GM19043 (cell line): ENCODE measurements at regions not wholly inside any gene's neighbourhood (a gene's known extent, or its start where the extent isn't known, plus 50 kb on each side); places are given as distances from the start of the nearest gene placed in this dataset.
A peak's percentile ranks its signal among the peaks of the same experiment; 100 is the strongest.
"Not testable (repeated sequence)": the region's sequence is repeated elsewhere in the genome, so short reads cannot be mapped to it uniquely, and the experiment has no call there.

ENCODE experiments used
- ATAC-seq: cut with Tn5 transposase; IDR thresholded peaks from one replicate; pipeline ENCODE4 v1.9.1; 2021; ENCODE audit warnings: low read depth; ENCODE audit not compliant: unreplicated experiment

DNA sequence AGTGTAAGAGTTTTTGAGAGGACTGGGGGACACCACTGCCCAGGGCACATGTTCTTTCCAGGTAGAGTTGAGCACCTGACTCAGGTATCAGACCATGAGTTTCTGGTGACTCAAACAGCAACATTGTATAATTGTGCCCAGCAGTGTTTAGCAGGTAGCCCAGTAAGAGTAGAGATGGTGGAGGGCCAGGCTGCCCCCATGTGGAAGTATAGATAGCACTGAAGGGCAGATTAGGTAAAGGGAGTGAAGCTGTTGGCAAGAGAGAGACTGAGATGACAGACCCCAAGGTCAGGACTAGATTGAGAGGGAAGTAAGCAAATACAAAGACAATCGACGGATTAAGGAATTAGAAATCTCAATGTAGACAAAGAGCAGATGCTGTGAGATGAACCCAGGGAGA lies 74.6 kb downstream of the TRIM42 start:
- no peak for ATAC-seq

- ATAC-seq: peak; percentile 45
These were observed 76.2 kb downstream of the TRIM42 start for GRCh38 chr3:140753865-140754754.

DNA sequence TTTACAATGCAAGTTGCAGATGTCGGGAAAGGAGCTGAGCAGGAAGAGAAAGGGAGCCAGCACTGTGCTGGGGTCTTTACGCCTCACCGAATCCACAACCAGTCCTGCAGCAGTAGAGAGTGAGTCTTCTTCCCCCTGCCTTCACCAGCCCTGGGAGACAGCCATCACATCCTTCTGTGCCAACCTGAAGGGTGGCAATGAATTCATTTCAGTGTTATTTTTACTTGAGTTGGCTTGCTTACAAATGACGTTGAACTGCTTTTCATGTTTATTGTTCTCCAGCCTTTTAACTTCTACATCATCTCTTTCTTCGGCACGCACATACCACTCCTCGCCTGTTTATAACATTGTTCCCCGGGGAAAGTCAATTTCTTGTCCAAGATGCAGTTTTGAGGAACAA lies 77.1 kb downstream of the TRIM42 start:
- no peak for ATAC-seq

DNA sequence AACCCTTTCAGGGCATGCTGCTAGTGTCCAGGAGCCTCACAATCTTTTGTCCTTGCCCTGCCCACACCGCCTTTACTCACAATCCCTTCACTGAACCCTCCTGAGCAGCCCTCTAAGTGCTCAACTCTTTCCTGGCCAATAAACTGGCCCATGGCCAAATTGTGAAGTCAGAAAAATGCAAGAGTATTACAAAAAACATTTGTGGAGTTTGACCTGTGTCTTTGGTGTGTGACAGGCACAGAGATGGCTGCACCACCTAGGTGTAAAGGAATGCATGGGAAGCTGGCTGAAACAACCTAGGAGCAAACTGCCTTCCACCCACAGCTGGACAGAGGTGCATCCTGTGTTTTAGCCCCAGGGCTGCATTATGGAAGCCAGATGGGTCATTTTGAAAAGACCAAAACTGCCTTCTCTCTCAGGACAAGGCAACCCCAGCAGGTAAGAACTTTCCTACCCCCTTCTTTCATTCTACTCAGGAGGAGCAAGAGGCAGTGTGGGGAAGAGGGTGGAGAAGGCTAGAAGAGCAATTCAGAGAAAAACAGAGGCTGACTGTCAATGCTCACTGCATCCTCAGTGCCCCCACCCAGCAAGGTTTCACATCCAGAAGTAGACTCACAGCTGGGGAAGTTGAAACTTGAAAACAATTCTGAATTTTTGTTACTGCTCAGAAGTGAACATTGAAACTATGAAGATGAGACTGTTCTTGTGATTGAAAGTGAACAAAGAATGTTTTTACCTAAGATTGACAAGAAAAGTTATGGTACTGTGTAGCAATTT lies 78.6 kb downstream of the TRIM42 start:
- ATAC-seq: peak; percentile 60

- ATAC-seq: no peak
These were observed 81.1 kb downstream of the TRIM42 start for GRCh38 chr3:140758791-140759444.

DNA sequence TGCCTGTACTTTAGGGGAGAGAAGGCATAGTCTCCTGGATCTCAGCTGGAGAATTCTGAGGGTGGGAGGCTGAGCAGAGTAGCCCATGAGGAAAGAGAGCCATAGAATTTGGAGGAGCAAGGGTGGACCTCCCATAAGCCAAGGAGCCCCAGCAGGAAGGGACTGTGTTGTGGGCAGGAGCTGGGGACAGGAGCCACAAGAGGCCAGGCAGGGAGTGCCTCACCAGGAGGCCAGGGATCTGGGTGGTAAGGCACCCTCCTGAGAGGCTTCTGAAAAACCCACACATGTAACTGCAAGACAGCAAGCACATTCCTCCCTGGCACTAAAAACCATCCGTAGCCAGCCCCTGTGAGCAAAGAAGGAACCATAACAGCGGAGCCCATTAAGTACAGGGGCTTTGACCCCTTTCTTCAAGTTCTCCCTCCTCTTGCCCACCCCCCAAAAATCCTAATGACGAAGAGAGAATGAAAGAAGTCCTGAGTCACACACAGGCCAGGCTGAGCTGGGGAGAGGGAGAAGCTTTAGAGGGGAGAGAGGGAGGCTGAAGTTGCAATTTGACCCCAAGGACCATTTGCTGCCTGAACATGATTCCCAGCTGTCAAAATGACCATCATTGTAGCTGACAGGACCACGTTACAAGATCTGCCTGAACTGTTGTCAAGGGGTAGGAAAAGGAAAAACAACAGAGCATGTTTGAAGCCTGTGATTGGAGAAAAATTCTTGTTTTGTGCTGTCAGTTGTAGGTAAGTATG lies 82.6 kb downstream of the TRIM42 start:
- ATAC-seq: no peak

- ATAC-seq: no peak
These were observed 83.3 kb downstream of the TRIM42 start for GRCh38 chr3:140761076-140761639.

GRCh38 chr3:140762746-140763145 lies 84.9 kb downstream of the TRIM42 start:
- ATAC-seq: no peak

GRCh38 chr3:140763532-140763931 lies 85.7 kb downstream of the TRIM42 start:
- ATAC-seq: no peak

GRCh38 chr3:140765246-140765645 lies 87.4 kb downstream of the TRIM42 start:
- no peak for ATAC-seq

- ATAC-seq: no peak
These were observed 88.6 kb downstream of the TRIM42 start for GRCh38 chr3:140766465-140766864.

DNA sequence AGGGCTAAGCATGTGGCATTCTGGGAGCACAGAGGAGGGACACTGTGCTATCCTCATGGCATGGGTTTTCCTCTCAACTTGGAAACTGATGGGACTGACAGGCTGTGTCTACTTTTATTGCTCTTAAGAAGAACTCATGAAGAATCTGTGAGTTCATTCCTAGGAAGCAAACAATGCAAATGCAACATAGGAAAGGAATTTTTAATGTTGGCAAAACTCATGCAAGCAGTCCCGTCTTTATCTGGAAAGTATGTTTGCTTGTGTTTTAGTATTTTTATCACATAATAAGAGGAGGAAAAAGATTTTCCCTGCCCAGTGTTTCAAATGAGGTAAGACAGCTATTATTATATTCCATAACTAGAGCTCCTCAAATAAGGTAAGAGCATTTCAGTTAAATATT lies 89.7 kb downstream of the TRIM42 start:
- ATAC-seq: no peak

GRCh38 chr3:140768941-140769340 lies 91.1 kb downstream of the TRIM42 start:
- ATAC-seq: no peak

DNA sequence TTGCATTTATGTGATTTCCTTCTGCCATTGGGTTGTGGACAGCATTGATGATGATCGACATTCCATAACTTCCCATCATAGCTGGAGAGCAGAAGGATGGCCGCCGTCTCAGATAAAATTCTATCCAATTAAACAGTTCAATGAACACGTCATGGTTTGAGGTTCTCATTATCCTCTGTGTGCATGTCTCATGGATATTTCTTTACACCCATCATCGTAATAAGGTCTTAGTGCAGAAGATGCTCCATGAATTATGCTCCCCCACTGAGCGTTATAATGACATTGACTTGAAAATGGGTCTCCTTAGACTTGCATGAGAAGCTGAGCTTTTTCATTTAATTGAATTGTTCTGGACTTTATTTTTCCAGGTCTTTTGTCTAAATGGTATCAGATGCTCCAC lies 92.1 kb downstream of the TRIM42 start:
- ATAC-seq: no peak

DNA sequence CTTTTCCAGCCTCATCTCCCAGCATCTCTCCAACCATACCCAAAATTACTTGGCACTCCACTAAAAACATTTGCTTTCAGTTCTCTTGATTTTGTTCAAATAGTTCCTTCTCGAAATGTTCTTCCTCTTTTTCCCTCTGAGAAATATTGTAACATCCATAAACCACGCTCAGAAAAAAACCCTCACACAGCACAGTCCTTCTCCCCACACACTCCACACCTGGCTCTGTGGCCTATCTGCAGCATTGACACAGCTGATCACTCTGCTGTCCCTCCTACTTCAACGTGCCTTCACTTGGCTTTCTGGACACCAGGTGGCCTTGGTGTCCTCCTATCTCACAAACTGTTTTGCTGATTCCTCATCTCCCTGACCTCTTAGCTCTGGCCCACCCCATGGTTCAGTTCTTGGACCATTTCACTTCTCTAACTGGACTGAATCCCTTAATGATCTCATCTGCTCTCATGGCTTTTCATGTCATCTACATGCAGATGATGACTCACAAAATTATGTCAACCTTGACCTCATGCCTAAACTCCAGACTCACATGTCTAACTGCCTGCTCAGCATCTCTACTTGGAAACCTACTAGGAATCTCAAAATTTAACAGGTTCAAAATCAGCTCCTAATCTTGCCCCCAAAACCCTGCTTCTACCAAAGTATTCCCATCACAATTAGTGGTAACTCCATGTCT lies 93.3 kb downstream of the TRIM42 start:
- no peak for ATAC-seq

DNA sequence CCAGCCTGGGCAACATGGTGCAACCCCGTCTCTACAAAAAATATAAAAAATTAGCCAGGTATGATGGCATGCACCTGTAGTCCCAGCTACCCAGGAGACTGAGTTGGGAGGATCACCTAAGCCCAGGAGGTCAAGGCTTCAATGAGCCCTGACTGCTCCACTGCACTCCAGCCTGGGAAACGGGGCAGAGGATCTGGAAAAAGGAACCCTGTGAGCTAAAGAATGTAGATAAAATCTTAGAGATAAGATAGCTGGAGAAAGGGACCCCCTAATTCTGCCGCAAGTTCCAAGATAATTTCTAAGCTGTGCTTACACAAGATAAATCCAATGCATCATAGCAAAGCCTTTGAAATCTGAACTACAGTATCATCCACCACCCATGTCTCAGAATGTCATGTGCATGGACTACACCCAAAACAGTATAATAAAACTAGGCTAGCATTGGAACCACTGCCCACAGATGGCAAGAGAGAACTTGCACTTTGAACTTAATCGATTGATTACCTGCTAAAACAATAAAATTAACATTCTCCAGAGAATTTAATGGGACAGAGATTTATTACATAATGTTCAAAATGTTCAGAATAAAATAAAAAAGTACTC lies 99.9 kb downstream of the TRIM42 start:
- no peak for ATAC-seq

DNA sequence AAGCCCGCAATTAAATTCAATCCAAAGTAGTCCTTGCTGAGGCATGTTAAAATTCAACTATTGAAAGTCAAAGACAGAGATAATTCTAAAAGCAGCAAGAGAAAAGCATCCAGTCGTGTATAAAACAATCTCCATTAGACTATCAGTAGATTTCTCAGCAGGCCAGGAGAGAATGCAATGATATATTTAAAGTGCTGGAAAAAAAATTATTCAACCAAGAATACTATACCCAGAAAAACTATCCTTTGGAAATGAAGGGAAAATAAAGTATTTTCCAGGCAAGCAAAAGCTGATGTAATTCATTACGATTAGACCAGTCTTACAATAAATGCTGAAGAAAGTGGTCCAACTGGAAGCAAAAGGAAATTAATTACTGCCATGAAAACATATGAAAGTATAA lies 113.5 kb downstream of the TRIM42 start:
- no peak for ATAC-seq

DNA sequence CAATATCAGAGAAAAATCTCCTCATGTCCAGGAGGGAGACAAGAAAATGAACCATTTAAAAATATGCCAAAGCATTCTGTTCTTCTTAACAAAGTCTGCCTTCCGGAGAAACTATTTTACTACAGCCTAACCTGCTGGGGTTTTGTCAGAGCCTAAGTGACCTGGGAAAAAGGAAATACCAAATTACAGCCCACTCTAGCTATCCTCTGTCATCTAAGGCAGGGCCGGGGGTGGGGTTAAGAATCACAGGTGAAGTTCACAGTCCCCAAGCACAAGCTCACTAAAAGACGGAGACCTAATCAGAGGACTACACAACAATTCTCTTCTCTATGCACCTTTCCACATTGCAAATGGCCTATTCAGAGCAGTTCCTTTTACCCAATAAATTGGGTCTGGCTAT lies 116.6 kb downstream of the TRIM42 start:
- no peak for ATAC-seq

DNA sequence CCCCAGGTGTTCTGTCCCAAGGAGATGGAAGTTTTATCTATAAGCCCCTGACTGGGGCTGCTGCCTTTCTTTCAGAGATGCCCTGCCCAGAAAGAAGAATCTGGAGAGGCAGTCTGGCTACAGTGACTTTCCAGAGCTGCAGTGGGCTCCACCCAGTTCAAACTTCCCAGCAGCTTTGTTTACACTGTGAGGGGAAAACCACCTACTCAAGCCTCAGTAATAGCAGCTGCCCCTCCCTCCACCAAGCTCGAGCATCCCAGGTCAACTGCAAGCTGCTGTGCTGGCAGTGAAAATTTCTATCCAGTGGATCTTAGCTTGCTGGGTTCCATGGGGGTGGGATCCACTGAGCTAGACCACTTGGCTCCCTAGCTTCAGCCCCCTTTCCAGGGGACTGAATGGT lies 125.0 kb downstream of the TRIM42 start:
- ATAC-seq: not testable (repeated sequence)
